Breast epithelium (tissue), 3 donors: ENCODE measurements at regions not wholly inside any gene's neighbourhood (a gene's known extent, or its start where the extent isn't known, plus 50 kb on each side); places are given as distances from the start of the nearest gene placed in this dataset.

ENCODE experiments used
- CTCF ChIP-seq, 3 donors: fragments of 450-650 bp; IDR thresholded peaks; one replicate each; pipeline ENCODE4 v1.5.1; 2016 to 2017; ENCODE audit warnings: antibody characterized with exemption in 3 of 3, mild to moderate bottlenecking in 3 of 3, moderate library complexity in 3 of 3
- POLR2AphosphoS5 ChIP-seq, 3 donors: sonication (generic); formaldehyde crosslinking; IDR thresholded peaks; one replicate each; pipeline ENCODE4 v1.6.1; 2017; ENCODE audit warnings: antibody characterized with exemption in 3 of 3

GRCh38 chr5:96012399-96012798 is 50.7 kb upstream of the ELL2 start:
- no peak for TF ChIP-seq CTCF (IDR thresholded peaks at IDR 0.05)
- no peak for TF ChIP-seq POLR2AphosphoS5 (IDR thresholded peaks at IDR 0.05)
